ENCODE measurements at regions not wholly inside any gene's neighbourhood (a gene's known extent, or its start where the extent isn't known, plus 50 kb on each side); places are given as distances from the start of the nearest gene placed in this dataset.

- H3K27me3 ChIP-seq (ENCODE audit: control insufficient read depth in 2 of 2, insufficient read depth in 2 of 2, low read length in 2 of 2) = no peaks in the 10 kb centered on the region; a peak in 1 of 5 replicates
- no peaks in the 10 kb centered on the region for H3K9me1 ChIP-seq (ENCODE audit: control insufficient read depth, insufficient read depth, low read length)
- intact Hi-C loops (cut with micrococcal nuclease) = no loop called here
- in situ Hi-C loops (cut with MboI) = no loop called here
- CTCF ChIA-PET (ENCODE audit: low intra/inter-chr PET ratio) = no interaction called here
- no peaks in the 10 kb centered on the region for H4K20me1 ChIP-seq (replicated peaks; ENCODE audit: control insufficient read depth, insufficient read depth, low read length)
- no peak overlapping the region for H2AFZ ChIP-seq (ENCODE audit: low read depth, low read length)
- no TSS peak for BruUV-seq (replicated peaks)
- no peaks in the 10 kb centered on the region for H3K79me2 ChIP-seq (ENCODE audit: control insufficient read depth, insufficient read depth, low read length)
- ATAC-seq (no peak), FAIRE-seq (no peak), DNase-seq (ENCODE audit: extremely low read depth in 1 of 4, low spot score in 3 of 4) (no peak)
- POLR2A ChIA-PET = no interaction called here
- H3K36me3 ChIP-seq (ENCODE audit: control insufficient read depth, insufficient read depth, low read length) = no peaks in the 10 kb centered on the region
- H3K9ac ChIP-seq (ENCODE audit: insufficient read depth in 1 of 2, low read depth in 2 of 2, low read length in 2 of 2) = no peak overlapping the region
- H3K4me1 ChIP-seq (replicated peaks in 1 of 2; ENCODE audit: control insufficient read depth in 2 of 2, insufficient read depth in 2 of 2, low read length in 2 of 2) = no peaks in the 10 kb centered on the region
- no peaks in the 10 kb centered on the region for H3K9me3 ChIP-seq (replicated peaks; ENCODE audit: control insufficient read depth, insufficient read depth, low read depth, low read length)
- no peak overlapping the region for H3K4me3 ChIP-seq
- H3K27ac ChIP-seq (ENCODE audit: extremely low read depth, low read depth, low read length) = no peak overlapping the region
- H3K4me2 ChIP-seq (ENCODE audit: insufficient read depth, low read length) = no peak overlapping the region
- TF ChIP-seq, protein P1, sequence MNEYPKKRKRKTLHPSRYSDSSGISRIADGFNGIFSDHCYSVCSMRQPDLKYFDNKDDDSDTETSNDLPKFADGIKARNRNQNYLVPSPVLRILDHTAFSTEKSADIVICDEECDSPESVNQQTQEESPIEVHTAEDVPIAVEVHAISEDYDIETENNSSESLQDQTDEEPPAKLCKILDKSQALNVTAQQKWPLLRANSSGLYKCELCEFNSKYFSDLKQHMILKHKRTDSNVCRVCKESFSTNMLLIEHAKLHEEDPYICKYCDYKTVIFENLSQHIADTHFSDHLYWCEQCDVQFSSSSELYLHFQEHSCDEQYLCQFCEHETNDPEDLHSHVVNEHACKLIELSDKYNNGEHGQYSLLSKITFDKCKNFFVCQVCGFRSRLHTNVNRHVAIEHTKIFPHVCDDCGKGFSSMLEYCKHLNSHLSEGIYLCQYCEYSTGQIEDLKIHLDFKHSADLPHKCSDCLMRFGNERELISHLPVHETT (CRISPR knock-in tag; conservative IDR thresholded peaks at IDR 0.05 in 1 of 2, IDR thresholded peaks at IDR 0.05 in 1 of 2) = no peak
- TF ChIP-seq SRSF7 (optimal IDR thresholded peaks at IDR 0.05; ENCODE audit: low read depth, low read length) (no peak), PURB (CRISPR knock-in tag; IDR thresholded peaks at IDR 0.05; ENCODE audit: low read depth) (no peak), HNRNPUL1 (IDR thresholded peaks at IDR 0.05; ENCODE audit: low read length) (no peak), JUN (IDR thresholded peaks at IDR 0.05; ENCODE audit: borderline replicate concordance, low read depth, low read length) (no peak), JUN (CRISPR knock-in tag; IDR thresholded peaks at IDR 0.05; ENCODE audit: borderline replicate concordance) (no peak), DPF2 (IDR thresholded peaks at IDR 0.05) (no peak)
- TF ChIP-seq, protein P2, sequence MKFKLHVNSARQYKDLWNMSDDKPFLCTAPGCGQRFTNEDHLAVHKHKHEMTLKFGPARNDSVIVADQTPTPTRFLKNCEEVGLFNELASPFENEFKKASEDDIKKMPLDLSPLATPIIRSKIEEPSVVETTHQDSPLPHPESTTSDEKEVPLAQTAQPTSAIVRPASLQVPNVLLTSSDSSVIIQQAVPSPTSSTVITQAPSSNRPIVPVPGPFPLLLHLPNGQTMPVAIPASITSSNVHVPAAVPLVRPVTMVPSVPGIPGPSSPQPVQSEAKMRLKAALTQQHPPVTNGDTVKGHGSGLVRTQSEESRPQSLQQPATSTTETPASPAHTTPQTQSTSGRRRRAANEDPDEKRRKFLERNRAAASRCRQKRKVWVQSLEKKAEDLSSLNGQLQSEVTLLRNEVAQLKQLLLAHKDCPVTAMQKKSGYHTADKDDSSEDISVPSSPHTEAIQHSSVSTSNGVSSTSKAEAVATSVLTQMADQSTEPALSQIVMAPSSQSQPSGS (CRISPR knock-in tag; IDR thresholded peaks at IDR 0.05) = no peak
- TF ChIP-seq, protein P3, sequence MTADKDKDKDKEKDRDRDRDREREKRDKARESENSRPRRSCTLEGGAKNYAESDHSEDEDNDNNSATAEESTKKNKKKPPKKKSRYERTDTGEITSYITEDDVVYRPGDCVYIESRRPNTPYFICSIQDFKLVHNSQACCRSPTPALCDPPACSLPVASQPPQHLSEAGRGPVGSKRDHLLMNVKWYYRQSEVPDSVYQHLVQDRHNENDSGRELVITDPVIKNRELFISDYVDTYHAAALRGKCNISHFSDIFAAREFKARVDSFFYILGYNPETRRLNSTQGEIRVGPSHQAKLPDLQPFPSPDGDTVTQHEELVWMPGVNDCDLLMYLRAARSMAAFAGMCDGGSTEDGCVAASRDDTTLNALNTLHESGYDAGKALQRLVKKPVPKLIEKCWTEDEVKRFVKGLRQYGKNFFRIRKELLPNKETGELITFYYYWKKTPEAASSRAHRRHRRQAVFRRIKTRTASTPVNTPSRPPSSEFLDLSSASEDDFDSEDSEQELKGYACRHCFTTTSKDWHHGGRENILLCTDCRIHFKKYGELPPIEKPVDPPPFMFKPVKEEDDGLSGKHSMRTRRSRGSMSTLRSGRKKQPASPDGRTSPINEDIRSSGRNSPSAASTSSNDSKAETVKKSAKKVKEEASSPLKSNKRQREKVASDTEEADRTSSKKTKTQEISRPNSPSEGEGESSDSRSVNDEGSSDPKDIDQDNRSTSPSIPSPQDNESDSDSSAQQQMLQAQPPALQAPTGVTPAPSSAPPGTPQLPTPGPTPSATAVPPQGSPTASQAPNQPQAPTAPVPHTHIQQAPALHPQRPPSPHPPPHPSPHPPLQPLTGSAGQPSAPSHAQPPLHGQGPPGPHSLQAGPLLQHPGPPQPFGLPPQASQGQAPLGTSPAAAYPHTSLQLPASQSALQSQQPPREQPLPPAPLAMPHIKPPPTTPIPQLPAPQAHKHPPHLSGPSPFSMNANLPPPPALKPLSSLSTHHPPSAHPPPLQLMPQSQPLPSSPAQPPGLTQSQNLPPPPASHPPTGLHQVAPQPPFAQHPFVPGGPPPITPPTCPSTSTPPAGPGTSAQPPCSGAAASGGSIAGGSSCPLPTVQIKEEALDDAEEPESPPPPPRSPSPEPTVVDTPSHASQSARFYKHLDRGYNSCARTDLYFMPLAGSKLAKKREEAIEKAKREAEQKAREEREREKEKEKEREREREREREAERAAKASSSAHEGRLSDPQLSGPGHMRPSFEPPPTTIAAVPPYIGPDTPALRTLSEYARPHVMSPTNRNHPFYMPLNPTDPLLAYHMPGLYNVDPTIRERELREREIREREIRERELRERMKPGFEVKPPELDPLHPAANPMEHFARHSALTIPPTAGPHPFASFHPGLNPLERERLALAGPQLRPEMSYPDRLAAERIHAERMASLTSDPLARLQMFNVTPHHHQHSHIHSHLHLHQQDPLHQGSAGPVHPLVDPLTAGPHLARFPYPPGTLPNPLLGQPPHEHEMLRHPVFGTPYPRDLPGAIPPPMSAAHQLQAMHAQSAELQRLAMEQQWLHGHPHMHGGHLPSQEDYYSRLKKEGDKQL (CRISPR knock-in tag; IDR thresholded peaks at IDR 0.05; ENCODE audit: borderline replicate concordance) = no peak
- TF ChIP-seq, protein P4, sequence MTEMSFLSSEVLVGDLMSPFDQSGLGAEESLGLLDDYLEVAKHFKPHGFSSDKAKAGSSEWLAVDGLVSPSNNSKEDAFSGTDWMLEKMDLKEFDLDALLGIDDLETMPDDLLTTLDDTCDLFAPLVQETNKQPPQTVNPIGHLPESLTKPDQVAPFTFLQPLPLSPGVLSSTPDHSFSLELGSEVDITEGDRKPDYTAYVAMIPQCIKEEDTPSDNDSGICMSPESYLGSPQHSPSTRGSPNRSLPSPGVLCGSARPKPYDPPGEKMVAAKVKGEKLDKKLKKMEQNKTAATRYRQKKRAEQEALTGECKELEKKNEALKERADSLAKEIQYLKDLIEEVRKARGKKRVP (CRISPR knock-in tag; IDR thresholded peaks at IDR 0.05) = no peak
These were observed 226.0 kb upstream of the ANKH start for GRCh38 chr5:15097552-15097951.

Measured in K562 (cell line).